H9 (cell line): ENCODE measurements at regions not wholly inside any gene's neighbourhood (a gene's known extent, or its start where the extent isn't known, plus 50 kb on each side); places are given as distances from the start of the nearest gene placed in this dataset.

Experiments used
- DNase-seq: peaks from one replicate; pipeline ENCODE4 v3.0.0-alpha.2; 2017
- H2AFZ ChIP-seq: one replicate; pipeline ENCODE4 v1.6.1; 2013; ENCODE audit warnings: mild to moderate bottlenecking, low read length, control low read depth, moderate library complexity
- H2AK5ac ChIP-seq: 2 replicates; pipeline ENCODE4 v1.6.1; 2013; ENCODE audit warnings: low read length, control low read depth, mixed read lengths; ENCODE audit not compliant: insufficient read length
- H2BK120ac ChIP-seq: one replicate; pipeline ENCODE4 v1.6.1; 2013; ENCODE audit warnings: low read depth, mild to moderate bottlenecking, low read length, control low read depth, inconsistent platforms; ENCODE audit not compliant: poor library complexity, severe bottlenecking
- H2BK12ac ChIP-seq: 2 replicates; pipeline ENCODE4 v1.6.1; 2013; ENCODE audit warnings: low read length, control low read depth, mixed read lengths, low read depth; ENCODE audit not compliant: insufficient read length
- H2BK15ac ChIP-seq: 2 replicates; pipeline ENCODE4 v1.6.1; 2013; ENCODE audit warnings: low read depth, low read length, control low read depth
- H2BK20ac ChIP-seq: one replicate; pipeline ENCODE4 v1.6.1; 2013; ENCODE audit warnings: low read depth, mild to moderate bottlenecking, low read length, control low read depth, inconsistent platforms; ENCODE audit not compliant: poor library complexity, severe bottlenecking
- H2BK5ac ChIP-seq: 2 replicates; pipeline ENCODE4 v1.6.1; 2013; ENCODE audit warnings: low read length, control low read depth, mixed read lengths; ENCODE audit not compliant: insufficient read length
- H3K14ac ChIP-seq: 2 replicates; pipeline ENCODE4 v1.6.1; 2013; ENCODE audit warnings: low read length, control low read depth; ENCODE audit not compliant: insufficient read depth
- H3K18ac ChIP-seq: 2 replicates; pipeline ENCODE4 v1.6.1; 2013; ENCODE audit warnings: low read depth, mild to moderate bottlenecking, mixed read lengths, low read length, control low read depth; ENCODE audit not compliant: insufficient read length
- H3K23ac ChIP-seq: 2 replicates; pipeline ENCODE4 v1.6.1; 2013; ENCODE audit warnings: low read length, control low read depth, mixed read lengths, low read depth; ENCODE audit not compliant: insufficient read length
- H3K23me2 ChIP-seq: 2 replicates; pipeline ENCODE4 v1.6.1; 2013; ENCODE audit warnings: low read depth, mild to moderate bottlenecking, mixed read lengths, low read length, control low read depth; ENCODE audit not compliant: insufficient read length, poor library complexity, severe bottlenecking
- H3K27ac ChIP-seq: 2 replicates; pipeline ENCODE4 v1.5.1; 2013; ENCODE audit warnings: low read length, control low read depth, mixed read lengths, low read depth; ENCODE audit not compliant: insufficient read length
- H3K27me3 ChIP-seq: 2 replicates; pipeline ENCODE4 v1.6.1; 2013; ENCODE audit warnings: low read length, control low read depth, inconsistent platforms; ENCODE audit not compliant: insufficient read depth
- H3K4ac ChIP-seq: 2 replicates; pipeline ENCODE4 v1.6.1; 2013; ENCODE audit warnings: low read depth, mild to moderate bottlenecking, control low read depth, inconsistent platforms, low read length, moderate library complexity
- H3K4me1 ChIP-seq: 2 replicates; pipeline ENCODE4 v1.6.1; 2013; ENCODE audit warnings: low read length, control low read depth, inconsistent platforms; ENCODE audit not compliant: insufficient read depth
- H3K4me2 ChIP-seq: 2 replicates; pipeline ENCODE4 v1.6.1; 2013; ENCODE audit warnings: low read length, control low read depth, mixed read lengths; ENCODE audit not compliant: insufficient read length, insufficient read depth
- H3K56ac ChIP-seq: 2 replicates; pipeline ENCODE4 v1.6.1; 2013; ENCODE audit warnings: low read depth, mild to moderate bottlenecking, mixed read lengths, low read length, control low read depth; ENCODE audit not compliant: insufficient read length
- H3K79me1 ChIP-seq: 2 replicates; pipeline ENCODE4 v1.6.1; 2013; ENCODE audit warnings: low read depth, mild to moderate bottlenecking, moderate library complexity, low read length, control low read depth, inconsistent platforms; ENCODE audit not compliant: insufficient read depth, poor library complexity, severe bottlenecking
- H3K79me2 ChIP-seq: 2 replicates; pipeline ENCODE4 v1.6.1; 2013; ENCODE audit warnings: low read length, control low read depth, inconsistent platforms; ENCODE audit not compliant: insufficient read depth
- H3K9ac ChIP-seq: 2 replicates; pipeline ENCODE4 v1.6.1; 2013; ENCODE audit warnings: low read length, control low read depth, mixed read lengths; ENCODE audit not compliant: insufficient read length; ENCODE audit errors: extremely low read depth
- H3K9me3 ChIP-seq: one replicate; pipeline ENCODE4 v1.6.1; 2013; ENCODE audit warnings: low read depth, low read length, inconsistent platforms; ENCODE audit not compliant: control insufficient read depth
- H3T11ph ChIP-seq: one replicate; pipeline ENCODE4 v1.6.1; 2013; ENCODE audit warnings: mild to moderate bottlenecking, low read length, control low read depth, inconsistent platforms
- H4K20me1 ChIP-seq: one replicate; pipeline ENCODE4 v1.6.1; 2013; ENCODE audit not compliant: control insufficient read depth, insufficient read length, insufficient read depth
- H4K5ac ChIP-seq: 2 replicates; pipeline ENCODE4 v1.6.1; 2013; ENCODE audit warnings: low read depth, mild to moderate bottlenecking, mixed read lengths, low read length, control low read depth; ENCODE audit not compliant: insufficient read length
- H4K8ac ChIP-seq: replicated peaks from 2 replicates; pipeline ENCODE4 v1.6.1; 2013; ENCODE audit warnings: low read length, control low read depth, mixed read lengths, low read depth; ENCODE audit not compliant: insufficient read length
- H4K91ac ChIP-seq: 2 replicates; pipeline ENCODE4 v1.6.1; 2013; ENCODE audit warnings: low read depth, mild to moderate bottlenecking, moderate library complexity, mixed read lengths, low read length, control low read depth; ENCODE audit not compliant: insufficient read length
- H3K27ac Mint-ChIP-seq, 3 experiments: 2 replicates in 2 of 3; 3 replicates in 1 of 3; pipeline ENCODE4 v1.8.0; 2020 to 2021; ENCODE audit warnings: mixed read lengths in 3 of 3, mild to moderate bottlenecking in 1 of 3, moderate library complexity in 1 of 3
- H3K27me3 Mint-ChIP-seq: 2 replicates; pipeline ENCODE4 v1.8.0; 2021; ENCODE audit warnings: low read depth, mild to moderate bottlenecking, moderate library complexity, mixed read lengths
- H3K36me3 Mint-ChIP-seq, 3 experiments: 2 replicates in 2 of 3; 3 replicates in 1 of 3; pipeline ENCODE4 v1.8.0; 2020 to 2021; ENCODE audit warnings: low read depth in 3 of 3, mixed read lengths in 3 of 3; ENCODE audit not compliant: insufficient read depth in 1 of 3
- H3K4me1 Mint-ChIP-seq, 2 experiments: 2 replicates each; pipeline ENCODE4 v1.8.0; 2020; ENCODE audit warnings: mixed read lengths in 2 of 2
- H3K4me3 Mint-ChIP-seq, 2 experiments: 2 replicates in 1 of 2; 3 replicates in 1 of 2; pipeline ENCODE4 v1.8.0; 2020 to 2021; ENCODE audit warnings: mild to moderate bottlenecking in 2 of 2, mixed read lengths in 2 of 2, moderate library complexity in 1 of 2
- H3K9me3 Mint-ChIP-seq, 2 experiments: 2 replicates in 1 of 2; 3 replicates in 1 of 2; pipeline ENCODE4 v1.8.0; 2020; ENCODE audit warnings: mild to moderate bottlenecking in 2 of 2, mixed read lengths in 2 of 2, moderate library complexity in 1 of 2
- WGBS: extraction: QIAGEN DNeasy Blood & Tissue Kit; methylation state at CpG from one replicate; pipeline ENCODE4 v1.1.7; 2013; ENCODE audit warnings: missing lambda C conversion rate, low lambda C conversion rate, mixed read lengths; ENCODE audit not compliant: insufficient read length; ENCODE audit errors: extremely low coverage; 5-methylcytosine and 5-hydroxymethylcytosine counted together
- TF ChIP-seq, protein P1 (sequence below): fragments of 200-600 bp; sonication (generic); conservative IDR thresholded peaks from 3 replicates; pipeline ENCODE4 v1.8.0; 2021; ENCODE audit warnings: antibody characterized with exemption, mild to moderate bottlenecking

- Mint-ChIP-seq H3K27ac (no peak overlapping the region), H3K9me3 (no peaks in the 10 kb centered on the region; a peak in 1 of 5 replicates), H3K36me3 (no peaks in the 10 kb centered on the region), H3K27me3 (no peaks in the 10 kb centered on the region), H3K4me3 (no peak overlapping the region), H3K4me1 (peaks cover 0 to 4% of the 10 kb centered on the region in 2 experiments)
- Histone ChIP-seq H3K4ac (no peak overlapping the region), H3K4me2 (no peak overlapping the region), H3K9me3 (no peaks in the 10 kb centered on the region), H4K8ac (no peak overlapping the region), H3K27ac (no peak overlapping the region), H2BK120ac (no peak overlapping the region), H3K56ac (no peak overlapping the region), H3K79me2 (no peaks in the 10 kb centered on the region), H4K91ac (no peak overlapping the region), H2AFZ (no peak overlapping the region), H3K23me2 (peaks cover 2% of the 10 kb centered on the region), H3K4me1 (no peaks in the 10 kb centered on the region), H2AK5ac (no peak overlapping the region), H2BK15ac (no peak overlapping the region), H4K20me1 (no peaks in the 10 kb centered on the region), H3K79me1 (no peaks in the 10 kb centered on the region), H3K27me3 (no peaks in the 10 kb centered on the region), H3K14ac (no peak overlapping the region), H2BK5ac (no peak overlapping the region), H3K23ac (no peak overlapping the region), H3K18ac (no peak overlapping the region), H2BK12ac (no peak overlapping the region), H3T11ph (no peak overlapping the region), H2BK20ac (no peak overlapping the region), H4K5ac (no peak overlapping the region), H3K9ac (no peak overlapping the region)
- TF ChIP-seq, protein P1, sequence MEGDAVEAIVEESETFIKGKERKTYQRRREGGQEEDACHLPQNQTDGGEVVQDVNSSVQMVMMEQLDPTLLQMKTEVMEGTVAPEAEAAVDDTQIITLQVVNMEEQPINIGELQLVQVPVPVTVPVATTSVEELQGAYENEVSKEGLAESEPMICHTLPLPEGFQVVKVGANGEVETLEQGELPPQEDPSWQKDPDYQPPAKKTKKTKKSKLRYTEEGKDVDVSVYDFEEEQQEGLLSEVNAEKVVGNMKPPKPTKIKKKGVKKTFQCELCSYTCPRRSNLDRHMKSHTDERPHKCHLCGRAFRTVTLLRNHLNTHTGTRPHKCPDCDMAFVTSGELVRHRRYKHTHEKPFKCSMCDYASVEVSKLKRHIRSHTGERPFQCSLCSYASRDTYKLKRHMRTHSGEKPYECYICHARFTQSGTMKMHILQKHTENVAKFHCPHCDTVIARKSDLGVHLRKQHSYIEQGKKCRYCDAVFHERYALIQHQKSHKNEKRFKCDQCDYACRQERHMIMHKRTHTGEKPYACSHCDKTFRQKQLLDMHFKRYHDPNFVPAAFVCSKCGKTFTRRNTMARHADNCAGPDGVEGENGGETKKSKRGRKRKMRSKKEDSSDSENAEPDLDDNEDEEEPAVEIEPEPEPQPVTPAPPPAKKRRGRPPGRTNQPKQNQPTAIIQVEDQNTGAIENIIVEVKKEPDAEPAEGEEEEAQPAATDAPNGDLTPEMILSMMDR: no peak
- no peak for DNase-seq
- no CpG with 5 or more reads among the region's 12 CpGs for WGBS
Measured at GRCh38 chr5:15385037-15385436, 114.9 kb upstream of the FBXL7 start.
